K562 (cell line): ENCODE measurements at regions not wholly inside any gene's neighbourhood (a gene's known extent, or its start where the extent isn't known, plus 50 kb on each side); places are given as distances from the start of the nearest gene placed in this dataset.

Experiments
- ATAC-seq: fragments of 200-7000 bp; cut with Tn5 transposase; 3 replicates; pipeline ENCODE4 v1.9.1; 2020; ENCODE audit warnings: moderate library complexity
- BruUV-seq: library from RNA; stranded (reverse); fragments of 400-500 nt; replicated peaks from 2 replicates; lab custom pipeline; 2021; lab: Mats Ljungman, UMichigan
- CTCF ChIA-PET: fragments of 300-600 bp; formaldehyde crosslinking; extraction: SDS; loops from one replicate; lab custom pipeline; 2021; ENCODE audit warnings: low intra/inter-chr PET ratio; lab: Yijun Ruan, JAX
- POLR2A ChIA-PET: fragments of 300-600, 350-650 bp; sonication (Branson Sonifier 250); formaldehyde crosslinking; extraction: SDS; loops from one replicate; lab custom pipeline; 2021; ENCODE audit warnings: antibody characterized with exemption, inconsistent platforms; lab: Yijun Ruan, JAX
- DNase-seq, 4 experiments: peaks; one replicate each; pipeline versions ENCODE4 v3.0.0 to v3.0.0-alpha.2; 2011 to 2018; ENCODE audit warnings: low spot score in 3 of 4, mixed read lengths in 3 of 4; ENCODE audit errors: extremely low read depth in 1 of 4
- FAIRE-seq: peaks from 2 replicates; lab custom pipeline; 2011; peaks lifted over from hg19 to GRCh38; lab: Jason Lieb, UNC
- H2AFZ ChIP-seq: 2 replicates; pipeline ENCODE4 v1.6.0; 2011; ENCODE audit warnings: low read depth, low read length, control low read depth, inconsistent platforms
- H3K27ac ChIP-seq: fragments of 200-600 bp; 3 replicates; pipeline ENCODE4 v1.8.0; 2011; ENCODE audit warnings: low read depth, mild to moderate bottlenecking, control low read depth, inconsistent platforms, low read length, moderate library complexity, mixed read lengths; ENCODE audit errors: extremely low read depth
- H3K27me3 ChIP-seq, 2 experiments: fragments of 300-600 bp in 1 of 2; 2 replicates in 1 of 2; 3 replicates in 1 of 2; pipeline versions ENCODE4 v1.6.0 to v1.8.0; 2011; ENCODE audit warnings: inconsistent platforms in 2 of 2, low read length in 2 of 2, mild to moderate bottlenecking in 1 of 2, mixed read lengths in 1 of 2, moderate library complexity in 1 of 2; ENCODE audit not compliant: control insufficient read depth in 2 of 2, insufficient read depth in 2 of 2
- H3K36me3 ChIP-seq: fragments of 300-600 bp; 3 replicates; pipeline ENCODE4 v1.8.0; 2011; ENCODE audit warnings: mild to moderate bottlenecking, low read length, inconsistent platforms; ENCODE audit not compliant: control insufficient read depth, insufficient read depth
- H3K4me1 ChIP-seq, 2 experiments: fragments of 200-600 bp in 1 of 2; replicated peaks in 1 of 2; 2 replicates in 1 of 2; 3 replicates in 1 of 2; pipeline versions ENCODE4 v1.5.1 to v1.8.0; 2011; ENCODE audit warnings: inconsistent platforms in 2 of 2, low read length in 2 of 2, mild to moderate bottlenecking in 1 of 2, mixed read lengths in 1 of 2, moderate library complexity in 1 of 2; ENCODE audit not compliant: control insufficient read depth in 2 of 2, insufficient read depth in 2 of 2
- H3K4me2 ChIP-seq: 2 replicates; pipeline ENCODE4 v1.6.1; 2011; ENCODE audit warnings: low read length, control low read depth, inconsistent platforms, mixed read lengths; ENCODE audit not compliant: insufficient read depth
- H3K4me3 ChIP-seq: fragments of 200-600 bp; sonication (generic), shearing (Covaris generic); 2 replicates; pipeline ENCODE4 v1.5.1; 2016; ENCODE audit warnings: control low read depth, inconsistent platforms
- H3K79me2 ChIP-seq: fragments of 200-600 bp; 3 replicates; pipeline ENCODE4 v1.8.0; 2011; ENCODE audit warnings: low read length, inconsistent platforms; ENCODE audit not compliant: control insufficient read depth, insufficient read depth
- H3K9ac ChIP-seq, 2 experiments: 2 replicates each; pipeline versions ENCODE4 v1.6.0 to v1.6.1; 2011; ENCODE audit warnings: low read depth in 2 of 2, low read length in 2 of 2, control low read depth in 1 of 2, inconsistent platforms in 1 of 2, mild to moderate bottlenecking in 1 of 2, mixed read lengths in 1 of 2; ENCODE audit not compliant: insufficient read depth in 1 of 2
- H3K9me1 ChIP-seq: one replicate; pipeline ENCODE4 v1.6.0; 2011; ENCODE audit warnings: inconsistent platforms, mild to moderate bottlenecking, low read length, moderate library complexity; ENCODE audit not compliant: control insufficient read depth, insufficient read depth
- H3K9me3 ChIP-seq: replicated peaks from 2 replicates; pipeline ENCODE4 v1.5.1; 2011; ENCODE audit warnings: low read depth, low read length, inconsistent platforms; ENCODE audit not compliant: control insufficient read depth, insufficient read depth
- H4K20me1 ChIP-seq: replicated peaks from 2 replicates; pipeline ENCODE4 v1.6.1; 2011; ENCODE audit warnings: low read length, inconsistent platforms, mixed read lengths; ENCODE audit not compliant: control insufficient read depth, insufficient read depth
- BRD9 ChIP-seq: fragments of 450-650 bp; IDR thresholded peaks from 2 replicates; pipeline ENCODE4 v1.6.1; 2018; ENCODE audit warnings: low read depth; ENCODE audit not compliant: partially characterized antibody
- GTF2A2 ChIP-seq: IDR thresholded peaks from 2 replicates; pipeline ENCODE4 v1.6.1; 2016; ENCODE audit warnings: mild to moderate bottlenecking, missing genetic modification characterization, missing compliant biosample characterization
- HDAC1 ChIP-seq, 2 experiments: fragments of 450-650 bp; IDR thresholded peaks; 2 replicates each; pipeline ENCODE4 v1.6.1; 2016 to 2017; ENCODE audit warnings: inconsistent platforms in 1 of 2, mild to moderate bottlenecking in 1 of 2, moderate library complexity in 1 of 2
- KDM2B ChIP-seq: fragments of 250-450 bp; sonication (Bioruptor Pico); IDR thresholded peaks from 2 replicates; pipeline ENCODE4 v1.8.0; 2021; ENCODE audit warnings: mild to moderate bottlenecking, moderate library complexity
- PHF8 ChIP-seq: fragments of 200-600 bp; sonication (generic); IDR thresholded peaks from 2 replicates; pipeline ENCODE4 v1.6.1; 2012; ENCODE audit warnings: mixed run types, mild to moderate bottlenecking, inconsistent platforms, low read length, moderate library complexity, borderline replicate concordance
- PPARD ChIP-seq: fragments of 250-450 bp; sonication (Bioruptor Pico); IDR thresholded peaks from 2 replicates; pipeline ENCODE4 v1.8.0; 2022; ENCODE audit warnings: inconsistent platforms, mild to moderate bottlenecking, moderate library complexity
- RFX5 ChIP-seq: IDR thresholded peaks from 2 replicates; pipeline ENCODE4 v1.6.1; 2011; ENCODE audit warnings: low read depth, mild to moderate bottlenecking, improper control_type of control experiment, low read length
- SMARCC2 ChIP-seq: fragments of 450-650 bp; IDR thresholded peaks from 2 replicates; pipeline ENCODE4 v1.6.1; 2017; ENCODE audit warnings: antibody characterized with exemption, moderate library complexity, mild to moderate bottlenecking, low read depth
- SRSF9 ChIP-seq: fragments of 200-400 bp; formaldehyde crosslinking; IDR thresholded peaks from 2 replicates; pipeline ENCODE4 v1.6.1; 2017; ENCODE audit warnings: low read depth, low read length, borderline replicate concordance
- TAF15 ChIP-seq: fragments of 200-400 bp; formaldehyde crosslinking; IDR thresholded peaks from 2 replicates; pipeline ENCODE4 v1.6.1; 2017; ENCODE audit warnings: mild to moderate bottlenecking, low read depth, low read length, moderate library complexity
- TEAD4 ChIP-seq, 2 experiments: sonication (generic) in 1 of 2; formaldehyde crosslinking in 1 of 2; IDR thresholded peaks; 2 replicates each; pipeline versions ENCODE4 v1.6.1 to v1.8.0; 2012 to 2022; ENCODE audit warnings: borderline replicate concordance in 1 of 2, inconsistent platforms in 1 of 2, low read length in 1 of 2, mild to moderate bottlenecking in 1 of 2, missing genetic modification reagents in 1 of 2
- ZBTB1 ChIP-seq: sonication (generic); formaldehyde crosslinking; IDR thresholded peaks from 2 replicates; pipeline ENCODE4 v1.8.1; 2023; ENCODE audit warnings: missing genetic modification reagents, low read depth, mild to moderate bottlenecking, borderline replicate concordance
- ZNF282 ChIP-seq: sonication (generic); formaldehyde crosslinking; IDR thresholded peaks from 2 replicates; pipeline ENCODE4 v1.8.1; 2023; ENCODE audit warnings: missing genetic modification reagents
- ZNF3 ChIP-seq: fragments of 250-450 bp; sonication (Bioruptor Pico); IDR thresholded peaks from 2 replicates; pipeline ENCODE4 v1.5.0; 2021; ENCODE audit warnings: mild to moderate bottlenecking, moderate library complexity
- WGBS: fragments of 100-300 bp; shearing (Covaris generic); methylation state at CpG from one replicate; pipeline ENCODE4 v1.1.6; 2016; ENCODE audit warnings: low coverage, mixed read lengths; ENCODE audit not compliant: insufficient coverage; ENCODE audit errors: missing lambda C conversion rate; 5-methylcytosine and 5-hydroxymethylcytosine counted together
- in situ Hi-C: fragments of 300-500 bp; cut with MboI; formaldehyde crosslinking; loops from 4 replicates; pipeline ENCODE4 v1.15.0; 2018; ENCODE audit warnings: inconsistent platforms, mixed read lengths
- intact Hi-C: fragments of 100-400 bp; cut with micrococcal nuclease; formaldehyde crosslinking; loops from 2 replicates; pipeline ENCODE4 v1.14.2; 2022

GRCh38 chr18:78765637-78766281, 213.9 kb upstream of the SALL3 start:
- TF ChIP-seq ZNF282 (CRISPR knock-in tag) (no peak), SRSF9 (no peak), SMARCC2 (no peak), TAF15 (no peak), HDAC1 (IDR thresholded peaks at IDR 0.05) (no peak), BRD9 (no peak), TEAD4 (IDR thresholded peaks at IDR 0.05; ENCODE audit: low read length) (no peak), TEAD4 (CRISPR knock-in tag; IDR thresholded peaks at IDR 0.05; ENCODE audit: borderline replicate concordance) (no peak), KDM2B (CRISPR knock-in tag) (no peak), RFX5 (no peak), ZBTB1 (CRISPR knock-in tag) (no peak), GTF2A2 (tag) (no peak), ZNF3 (CRISPR knock-in tag) (no peak), PHF8 (no peak), PPARD (no peak)
- Histone ChIP-seq H3K9me3 (no peaks in the 10 kb centered on the region), H3K4me1 (no peaks in the 10 kb centered on the region), H2AFZ (no peak overlapping the region), H3K9me1 (no peaks in the 10 kb centered on the region), H3K4me3 (no peak overlapping the region), H3K9ac (no peak overlapping the region), H3K27ac (no peak overlapping the region), H4K20me1 (no peaks in the 10 kb centered on the region), H3K79me2 (no peaks in the 10 kb centered on the region), H3K27me3 (peaks cover 5 to 32% of the 10 kb centered on the region in 2 experiments; a peak in 4 of 5 replicates), H3K4me2 (no peak overlapping the region), H3K36me3 (no peaks in the 10 kb centered on the region)
- ChIA-PET POLR2A (no interaction called here), CTCF (no interaction called here)
- no peak for FAIRE-seq
- in situ Hi-C loops (no loop called here), intact Hi-C loops (no loop called here)
- no peak for ATAC-seq
- BruUV-seq: no TSS peak
- 0% methylated on average over 11 of the region's 23 CpGs for WGBS
- DNase-seq: no peak
